Neural crest cell (in vitro differentiated cells): ENCODE measurements at regions not wholly inside any gene's neighbourhood (a gene's known extent, or its start where the extent isn't known, plus 50 kb on each side); places are given as distances from the start of the nearest gene placed in this dataset.

Source experiments
- DNase-seq: peaks from one replicate; pipeline ENCODE4 v3.0.0; 2021; ENCODE audit warnings: low read depth, mixed read lengths, low spot score
- H3K27ac Mint-ChIP-seq: one replicate; pipeline ENCODE4 v1.8.0; 2021; ENCODE audit warnings: mild to moderate bottlenecking, mixed read lengths; ENCODE audit not compliant: unreplicated experiment
- H3K27me3 Mint-ChIP-seq: 2 replicates; pipeline ENCODE4 v1.8.0; 2021; ENCODE audit warnings: low read depth, mild to moderate bottlenecking, mixed read lengths
- H3K36me3 Mint-ChIP-seq: 2 replicates; pipeline ENCODE4 v1.8.0; 2021; ENCODE audit warnings: low read depth, mild to moderate bottlenecking, mixed read lengths
- H3K4me1 Mint-ChIP-seq: 2 replicates; pipeline ENCODE4 v1.8.0; 2021; ENCODE audit warnings: mixed read lengths
- H3K4me3 Mint-ChIP-seq: one replicate; pipeline ENCODE4 v1.8.0; 2021; ENCODE audit warnings: mild to moderate bottlenecking, mixed read lengths
- H3K9me3 Mint-ChIP-seq: 2 replicates; pipeline ENCODE4 v1.8.0; 2021; ENCODE audit warnings: mixed read lengths
- TF ChIP-seq, protein P1 (sequence below): fragments of 200-600 bp; sonication (generic); conservative IDR thresholded peaks from 2 replicates; pipeline ENCODE4 v1.5.0; 2021; ENCODE audit warnings: antibody characterized with exemption, mild to moderate bottlenecking

DNA sequence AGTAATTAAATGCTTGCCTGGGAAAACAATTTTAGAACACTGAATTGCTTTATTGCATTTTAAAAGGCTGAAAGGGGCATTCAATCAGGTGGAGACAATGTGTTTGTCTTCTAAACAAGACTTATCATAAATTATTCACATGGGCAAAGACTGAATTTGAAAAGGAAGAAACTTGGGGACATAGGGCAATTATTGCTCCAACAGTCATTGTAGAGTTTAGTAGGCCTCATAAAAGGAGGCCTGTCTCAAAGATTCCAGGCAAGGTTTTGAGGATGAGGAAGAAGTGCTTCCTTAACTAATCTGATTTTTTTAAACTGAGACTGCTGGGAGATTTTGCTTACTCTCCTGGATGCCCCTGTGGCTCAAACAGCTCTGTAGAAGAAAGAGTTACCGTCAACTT, 174.4 kb upstream of the RPS6KA3 start:
- TF ChIP-seq, protein P1, sequence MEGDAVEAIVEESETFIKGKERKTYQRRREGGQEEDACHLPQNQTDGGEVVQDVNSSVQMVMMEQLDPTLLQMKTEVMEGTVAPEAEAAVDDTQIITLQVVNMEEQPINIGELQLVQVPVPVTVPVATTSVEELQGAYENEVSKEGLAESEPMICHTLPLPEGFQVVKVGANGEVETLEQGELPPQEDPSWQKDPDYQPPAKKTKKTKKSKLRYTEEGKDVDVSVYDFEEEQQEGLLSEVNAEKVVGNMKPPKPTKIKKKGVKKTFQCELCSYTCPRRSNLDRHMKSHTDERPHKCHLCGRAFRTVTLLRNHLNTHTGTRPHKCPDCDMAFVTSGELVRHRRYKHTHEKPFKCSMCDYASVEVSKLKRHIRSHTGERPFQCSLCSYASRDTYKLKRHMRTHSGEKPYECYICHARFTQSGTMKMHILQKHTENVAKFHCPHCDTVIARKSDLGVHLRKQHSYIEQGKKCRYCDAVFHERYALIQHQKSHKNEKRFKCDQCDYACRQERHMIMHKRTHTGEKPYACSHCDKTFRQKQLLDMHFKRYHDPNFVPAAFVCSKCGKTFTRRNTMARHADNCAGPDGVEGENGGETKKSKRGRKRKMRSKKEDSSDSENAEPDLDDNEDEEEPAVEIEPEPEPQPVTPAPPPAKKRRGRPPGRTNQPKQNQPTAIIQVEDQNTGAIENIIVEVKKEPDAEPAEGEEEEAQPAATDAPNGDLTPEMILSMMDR = no peak
- H3K27ac Mint-ChIP-seq = no peak overlapping the region
- H3K36me3 Mint-ChIP-seq = no peaks in the 10 kb centered on the region
- no peak overlapping the region for H3K4me3 Mint-ChIP-seq
- H3K9me3 Mint-ChIP-seq = no peaks in the 10 kb centered on the region
- H3K4me1 Mint-ChIP-seq = peaks cover 7% of the 10 kb centered on the region
- no peak for DNase-seq
- peaks cover 4% of the 10 kb centered on the region for H3K27me3 Mint-ChIP-seq

DNA sequence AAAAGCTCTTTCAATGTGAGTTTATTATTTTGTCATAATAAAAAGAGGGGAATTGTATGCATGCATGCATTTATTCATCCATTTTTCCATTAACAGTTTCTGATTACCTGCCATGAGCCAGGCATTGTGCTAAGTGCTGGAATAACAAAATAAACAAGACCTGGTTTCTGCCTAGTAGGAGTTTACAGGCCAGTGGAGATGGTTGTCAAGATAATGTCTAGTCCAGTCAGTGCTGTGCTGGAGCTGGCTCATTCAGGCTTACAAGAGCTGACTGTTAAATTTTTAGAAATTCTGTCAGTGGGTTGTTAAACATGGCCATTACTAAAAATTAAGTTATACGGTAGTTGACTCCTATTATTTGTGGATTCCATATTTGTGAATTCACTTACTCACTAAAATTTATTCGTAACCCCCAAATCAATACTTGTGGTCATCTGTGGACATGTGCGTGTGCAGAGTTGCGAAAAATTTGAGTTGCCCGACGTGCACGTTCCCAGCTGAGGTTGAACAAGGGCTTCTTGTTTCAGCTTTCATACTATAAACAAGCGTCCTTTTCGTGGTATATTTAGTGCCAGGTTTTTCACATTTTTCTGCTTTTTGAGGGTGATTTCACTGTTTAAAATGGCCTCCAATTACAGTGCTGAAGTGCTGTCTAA, 172.3 kb upstream of the RPS6KA3 start:
- no peak for DNase-seq
- peaks cover 4% of the 10 kb centered on the region for H3K27me3 Mint-ChIP-seq
- H3K4me3 Mint-ChIP-seq = no peak overlapping the region
- H3K4me1 Mint-ChIP-seq = peaks cover 7% of the 10 kb centered on the region
- no peak overlapping the region for H3K27ac Mint-ChIP-seq
- TF ChIP-seq, protein P1 = no peak
- peaks cover 4% of the 10 kb centered on the region for H3K9me3 Mint-ChIP-seq
- H3K36me3 Mint-ChIP-seq = peaks cover 4% of the 10 kb centered on the region

DNA sequence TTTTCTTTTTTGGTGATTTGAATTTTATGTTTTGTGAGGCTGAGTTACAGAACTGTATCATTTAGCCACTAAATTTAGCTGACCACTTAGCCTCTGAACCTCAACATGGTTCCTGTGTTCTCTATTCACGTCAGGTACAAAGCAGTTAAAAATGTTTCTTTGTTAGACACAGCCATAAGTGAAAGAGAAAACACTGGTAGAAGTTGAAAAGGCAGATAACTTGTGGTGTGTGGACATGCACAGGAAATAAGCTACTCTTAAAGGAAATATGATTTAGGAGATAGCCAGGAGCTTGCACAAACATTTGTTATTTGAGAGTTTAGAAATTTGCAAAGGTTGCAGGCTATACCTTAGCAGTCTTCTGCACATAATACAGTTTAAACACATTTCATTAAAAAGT, 171.0 kb upstream of the RPS6KA3 start:
- TF ChIP-seq, protein P1 = no peak
- Mint-ChIP-seq H3K4me3 (no peak overlapping the region), H3K27ac (no peak overlapping the region), H3K9me3 (peaks cover 6% of the 10 kb centered on the region), H3K36me3 (peaks cover 6% of the 10 kb centered on the region), H3K4me1 (peaks cover 7% of the 10 kb centered on the region), H3K27me3 (peaks cover under 1% of the 10 kb centered on the region)
- DNase-seq = no peak

DNA sequence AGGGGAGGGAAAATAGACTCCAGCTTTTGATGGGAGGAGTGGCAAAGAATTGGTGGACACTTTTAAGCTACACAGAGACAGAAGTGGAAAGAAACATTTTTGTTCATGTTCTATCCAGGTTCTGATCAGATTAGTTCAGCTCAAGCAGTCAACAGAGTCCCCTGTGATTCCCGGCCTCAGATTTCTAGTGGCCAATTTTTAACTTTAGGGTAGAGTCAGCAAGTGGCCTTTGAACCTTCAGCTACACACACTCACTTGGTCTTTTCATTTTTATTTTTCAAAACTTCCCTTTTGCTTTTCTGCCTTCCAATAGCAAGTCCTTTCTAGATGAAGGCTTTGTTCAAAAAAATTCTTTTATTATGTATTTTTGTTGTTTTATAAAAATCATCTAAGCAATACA, 169.2 kb upstream of the RPS6KA3 start:
- no peak for DNase-seq
- Mint-ChIP-seq H3K27me3 (no peaks in the 10 kb centered on the region), H3K4me3 (no peak overlapping the region), H3K9me3 (peaks cover 6% of the 10 kb centered on the region), H3K27ac (no peak overlapping the region), H3K36me3 (peaks cover 6% of the 10 kb centered on the region), H3K4me1 (peaks cover 3% of the 10 kb centered on the region)
- TF ChIP-seq, protein P1 = no peak

DNA sequence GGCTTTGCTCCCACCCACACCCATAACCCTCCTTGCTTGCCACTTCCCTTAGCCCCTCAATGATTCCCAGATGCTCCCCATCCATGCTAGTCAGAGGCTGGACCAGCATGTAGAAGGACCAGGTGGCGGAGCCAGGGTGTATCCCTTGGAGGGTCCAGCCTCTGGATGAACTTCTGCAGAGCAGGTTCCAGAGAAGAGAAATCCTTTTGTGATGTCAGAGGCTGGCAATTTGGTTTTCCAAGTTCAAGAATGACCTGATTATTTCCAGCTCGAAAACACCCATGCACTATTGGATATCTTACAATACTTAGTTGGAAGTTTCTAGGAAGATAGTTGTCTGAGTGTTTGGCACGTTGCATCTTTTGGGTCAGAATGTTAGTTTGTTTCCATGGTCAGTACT, 168.3 kb upstream of the RPS6KA3 start:
- Mint-ChIP-seq H3K27me3 (no peaks in the 10 kb centered on the region), H3K9me3 (peaks cover 6% of the 10 kb centered on the region), H3K4me1 (peaks cover 3% of the 10 kb centered on the region), H3K36me3 (peaks cover 6% of the 10 kb centered on the region), H3K4me3 (no peak overlapping the region), H3K27ac (no peak overlapping the region)
- TF ChIP-seq, protein P1 = no peak
- no peak for DNase-seq

DNA sequence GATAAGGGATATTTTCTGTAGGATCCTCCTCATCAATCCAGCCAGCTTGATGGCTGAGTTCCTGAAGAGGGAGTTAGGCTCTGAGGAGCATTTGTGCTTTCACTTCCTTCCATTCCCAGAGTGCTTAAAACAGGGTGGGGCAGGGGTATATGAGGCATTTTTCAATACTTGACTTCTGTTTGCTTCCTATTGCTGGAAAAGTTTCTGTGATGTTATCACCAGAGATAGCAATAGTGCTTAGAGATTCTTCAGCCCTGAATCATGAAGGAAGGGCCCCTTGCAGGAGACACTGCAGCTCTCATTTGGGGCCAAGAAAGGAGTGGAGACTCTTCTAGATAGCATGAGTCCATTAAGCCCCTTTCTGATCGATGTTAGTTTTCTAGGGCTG, 166.7 kb upstream of the RPS6KA3 start:
- no peaks in the 10 kb centered on the region for H3K27me3 Mint-ChIP-seq
- H3K9me3 Mint-ChIP-seq = peaks cover 6% of the 10 kb centered on the region

More for the DNA sequence above, 166.7 kb upstream of the RPS6KA3 start:
- H3K4me1 Mint-ChIP-seq = no peaks in the 10 kb centered on the region
- peaks cover 6% of the 10 kb centered on the region for H3K36me3 Mint-ChIP-seq
- H3K4me3 Mint-ChIP-seq = no peak overlapping the region
- no peak for DNase-seq
- no peak overlapping the region for H3K27ac Mint-ChIP-seq
- TF ChIP-seq, protein P1 = no peak
